Hematopoietic multipotent progenitor cell treated with erythropoietin and hydrocortisone succinate and interleukin-3 and kit ligand, for 4 days (in vitro differentiated cells): ENCODE measurements at regions not wholly inside any gene's neighbourhood (a gene's known extent, or its start where the extent isn't known, plus 50 kb on each side); places are given as distances from the start of the nearest gene placed in this dataset.

Experiments
- DNase-seq: peaks from one replicate; pipeline ENCODE4 v3.0.0-alpha.2; 2015

GRCh38 chr7:46175221-46175620 is 254.1 kb upstream of the IGFBP3 start:
- DNase-seq, result no peak

- no peak for DNase-seq
These were observed 253.1 kb upstream of the IGFBP3 start for GRCh38 chr7:46174196-46174580.

GRCh38 chr7:46173476-46174195 is 252.6 kb upstream of the IGFBP3 start:
- DNase-seq, result no peak

- DNase-seq, result no peak
These were observed 249.7 kb upstream of the IGFBP3 start for GRCh38 chr7:46170792-46171191.

- DNase-seq, result no peak
These were observed 248.9 kb upstream of the IGFBP3 start for GRCh38 chr7:46170021-46170420.

GRCh38 chr7:46169384-46169755 is 248.3 kb upstream of the IGFBP3 start:
- DNase-seq, result no peak

- DNase-seq, result no peak
These were observed 247.8 kb upstream of the IGFBP3 start for GRCh38 chr7:46168671-46169383.

GRCh38 chr7:46168231-46168630 is 247.2 kb upstream of the IGFBP3 start:
- DNase-seq, result no peak

GRCh38 chr7:46165276-46165675 is 244.2 kb upstream of the IGFBP3 start:
- no peak for DNase-seq

GRCh38 chr7:46164629-46165028 is 243.6 kb upstream of the IGFBP3 start:
- no peak for DNase-seq

GRCh38 chr7:46163246-46163645 is 242.2 kb upstream of the IGFBP3 start:
- no peak for DNase-seq

- DNase-seq, result no peak
These were observed 241.5 kb upstream of the IGFBP3 start for GRCh38 chr7:46162609-46163008.

- no peak for DNase-seq
These were observed 239.8 kb upstream of the IGFBP3 start for GRCh38 chr7:46160861-46161260.

- no peak for DNase-seq
These were observed 236.9 kb upstream of the IGFBP3 start for GRCh38 chr7:46157931-46158330.

- DNase-seq, result no peak
These were observed 236.3 kb upstream of the IGFBP3 start for GRCh38 chr7:46157404-46157803.

- DNase-seq, result no peak
These were observed 235.8 kb upstream of the IGFBP3 start for GRCh38 chr7:46156853-46157252.

GRCh38 chr7:46156086-46156485 is 235.0 kb upstream of the IGFBP3 start:
- DNase-seq, result no peak

- DNase-seq, result no peak
These were observed 234.3 kb upstream of the IGFBP3 start for GRCh38 chr7:46155367-46155766.

GRCh38 chr7:46153951-46154787 is 233.1 kb upstream of the IGFBP3 start:
- DNase-seq, result no peak

- no peak for DNase-seq
These were observed 232.5 kb upstream of the IGFBP3 start for GRCh38 chr7:46153583-46153950.

- no peak for DNase-seq
These were observed 231.6 kb upstream of the IGFBP3 start for GRCh38 chr7:46152696-46153095.

GRCh38 chr7:46150721-46151120 is 229.6 kb upstream of the IGFBP3 start:
- no peak for DNase-seq

GRCh38 chr7:46150202-46150601 is 229.1 kb upstream of the IGFBP3 start:
- no peak for DNase-seq

GRCh38 chr7:46147871-46148270 is 226.8 kb upstream of the IGFBP3 start:
- DNase-seq, result no peak
